GM23248 (cell line): ENCODE measurements at regions not wholly inside any gene's neighbourhood (a gene's known extent, or its start where the extent isn't known, plus 50 kb on each side); places are given as distances from the start of the nearest gene placed in this dataset.
A peak's percentile ranks its signal among the peaks of the same experiment; 100 is the strongest.

Experiments
- DNase-seq: peaks from one replicate; pipeline ENCODE4 v3.0.0-alpha.2; 2015
- H2AFZ ChIP-seq: fragments of 200-600 bp; sonication (generic); 2 replicates; pipeline ENCODE4 v1.6.1; 2016; ENCODE audit warnings: antibody characterized with exemption
- H3F3A ChIP-seq: fragments of 200-600 bp; sonication (generic); 2 replicates; pipeline ENCODE4 v1.6.1; 2016; ENCODE audit warnings: mild to moderate bottlenecking, antibody characterized with exemption, mixed run types; ENCODE audit not compliant: insufficient read depth
- H3K27ac ChIP-seq: fragments of 200-600 bp; sonication (generic); 2 replicates; pipeline ENCODE4 v1.5.1; 2016; ENCODE audit warnings: mild to moderate bottlenecking
- H3K27me3 ChIP-seq: fragments of 200-600 bp; sonication (generic); replicated peaks from 2 replicates; pipeline ENCODE4 v1.6.1; 2016; ENCODE audit warnings: mild to moderate bottlenecking; ENCODE audit not compliant: insufficient read depth
- H3K36me3 ChIP-seq: fragments of 200-600 bp; sonication (generic); 2 replicates; pipeline ENCODE4 v1.6.1; 2016; ENCODE audit warnings: low read depth, mild to moderate bottlenecking
- H3K4me1 ChIP-seq: fragments of 200-600 bp; sonication (generic); 2 replicates; pipeline ENCODE4 v1.6.1; 2016; ENCODE audit warnings: mild to moderate bottlenecking; ENCODE audit not compliant: insufficient read depth
- H3K4me2 ChIP-seq: fragments of 200-600 bp; sonication (generic); one replicate; pipeline ENCODE4 v1.6.1; 2016; ENCODE audit warnings: mild to moderate bottlenecking; ENCODE audit not compliant: unreplicated experiment
- H3K4me3 ChIP-seq: fragments of 200-600 bp; sonication (generic); 2 replicates; pipeline ENCODE4 v1.5.1; 2016; ENCODE audit warnings: mild to moderate bottlenecking
- H3K79me2 ChIP-seq: fragments of 200-600 bp; sonication (generic); 2 replicates; pipeline ENCODE4 v1.6.1; 2016; ENCODE audit warnings: mild to moderate bottlenecking; ENCODE audit not compliant: insufficient read depth
- H3K9ac ChIP-seq: fragments of 200-600 bp; sonication (generic); 2 replicates; pipeline ENCODE4 v1.6.1; 2016; ENCODE audit warnings: mild to moderate bottlenecking
- H3K9me2 ChIP-seq: fragments of 200-600 bp; sonication (generic); 2 replicates; pipeline ENCODE4 v1.6.1; 2016; ENCODE audit warnings: mixed run types, mild to moderate bottlenecking, moderate library complexity; ENCODE audit not compliant: insufficient read depth
- H3K9me3 ChIP-seq: fragments of 200-600 bp; sonication (generic); one replicate; pipeline ENCODE4 v1.6.1; 2017; ENCODE audit warnings: low read depth
- H4K20me1 ChIP-seq: fragments of 200-600 bp; sonication (generic); 2 replicates; pipeline ENCODE4 v1.6.0; 2016; ENCODE audit not compliant: insufficient read depth
- EZH2 ChIP-seq: fragments of 200-600 bp; sonication (generic); IDR thresholded peaks from 2 replicates; pipeline ENCODE4 v1.6.1; 2018; ENCODE audit warnings: antibody characterized with exemption, mild to moderate bottlenecking; ENCODE audit not compliant: insufficient read depth, poor library complexity, severe bottlenecking
- EZH2phosphoT487 ChIP-seq: fragments of 200-600 bp; sonication (generic); IDR thresholded peaks from 2 replicates; pipeline ENCODE4 v1.6.1; 2018; ENCODE audit warnings: antibody characterized with exemption, moderate library complexity, mild to moderate bottlenecking, low read depth; ENCODE audit not compliant: insufficient read depth
- WGBS, 2 experiments: methylation state at CpG; one replicate each; pipeline ENCODE4 v1.1.6; 2015 to 2017; ENCODE audit warnings: low lambda C conversion rate in 2 of 2, low coverage in 1 of 2; ENCODE audit errors: missing lambda C conversion rate in 2 of 2; 5-methylcytosine and 5-hydroxymethylcytosine counted together
- in situ Hi-C: fragments of 300-500 bp; cut with MboI; formaldehyde crosslinking; loops from 2 replicates; pipeline ENCODE4 v1.15.0; 2020

GRCh38 chr4:106422766-106423165 lies 54.2 kb upstream of the GIMD1 start:
- no peak for TF ChIP-seq EZH2phosphoT487
- TF ChIP-seq EZH2: no peak
- 28 to 33% methylated on average over 1 of the region's 1 CpG for WGBS, 2 experiments
- no peaks in the 10 kb centered on the region for H3K79me2 ChIP-seq
- H3K4me3 ChIP-seq: no peak overlapping the region
- no peak overlapping the region for H2AFZ ChIP-seq
- no peaks in the 10 kb centered on the region for H3K9me3 ChIP-seq
- H3K36me3 ChIP-seq: no peaks in the 10 kb centered on the region
- no peak overlapping the region for H3K27ac ChIP-seq
- H3F3A ChIP-seq: peaks cover 22% of the 10 kb centered on the region
- no peaks in the 10 kb centered on the region for H3K27me3 ChIP-seq
- peak; percentile 5 for DNase-seq
- no peak overlapping the region for H3K9ac ChIP-seq
- H3K4me2 ChIP-seq: no peak overlapping the region
- H3K9me2 ChIP-seq: no peaks in the 10 kb centered on the region
- in situ Hi-C loops: no loop called here
- H3K4me1 ChIP-seq: peaks cover 28% of the 10 kb centered on the region
- no peaks in the 10 kb centered on the region for H4K20me1 ChIP-seq

DNA sequence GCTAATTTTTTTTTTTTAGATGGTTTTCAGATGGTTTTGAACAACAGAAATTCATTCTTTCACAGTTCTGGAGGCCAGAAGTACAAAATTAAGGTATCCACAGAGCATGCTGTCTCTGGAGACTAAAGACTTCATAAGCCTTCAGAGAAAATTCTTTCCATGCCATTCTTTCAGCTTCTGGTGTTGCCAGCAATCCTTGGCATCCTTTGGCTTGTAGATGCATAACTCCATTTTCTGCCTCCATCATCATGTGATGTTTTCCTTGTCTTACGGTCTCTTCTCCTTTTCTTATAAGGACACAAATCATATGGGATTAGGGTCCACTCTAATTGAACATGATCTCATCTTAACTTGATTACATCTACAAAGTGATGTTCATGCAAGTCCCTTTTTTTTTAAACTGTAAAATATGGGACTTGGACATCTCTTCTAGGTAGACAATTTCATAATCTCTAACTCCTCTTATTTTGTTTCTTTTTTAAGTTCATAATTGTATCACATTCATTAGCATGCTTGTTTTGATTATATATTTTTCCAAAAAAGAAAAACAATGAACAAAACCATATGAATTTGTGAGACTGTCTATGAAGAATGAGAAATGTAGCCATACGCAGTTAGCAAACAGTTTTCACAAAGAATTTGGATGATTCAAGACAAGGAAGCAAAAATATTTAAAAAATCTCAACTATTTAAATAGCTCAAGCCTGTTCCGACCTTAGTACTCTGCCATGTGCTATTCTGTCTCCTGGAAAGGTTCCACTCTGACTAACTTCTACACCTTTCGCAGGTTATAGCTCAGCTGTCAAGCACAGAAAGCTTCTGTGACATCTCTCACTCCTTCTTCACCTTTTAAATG lies 53.1 kb upstream of the GIMD1 start:
- Histone ChIP-seq H3F3A (peaks cover 22% of the 10 kb centered on the region), H2AFZ (peak overlapping the region; percentile 61), H3K79me2 (no peaks in the 10 kb centered on the region), H3K4me2 (peak overlapping the region; percentile 75), H3K4me3 (peak overlapping the region; percentile 28; the same call in 1 of the 2 replicates), H3K4me1 (peaks cover 28% of the 10 kb centered on the region), H3K9ac (no peak overlapping the region), H3K9me3 (no peaks in the 10 kb centered on the region), H3K27me3 (no peaks in the 10 kb centered on the region), H4K20me1 (no peaks in the 10 kb centered on the region), H3K9me2 (no peaks in the 10 kb centered on the region), H3K27ac (peak overlapping the region; percentile 55), H3K36me3 (no peaks in the 10 kb centered on the region)
- in situ Hi-C loops: no loop called here
- TF ChIP-seq EZH2phosphoT487 (no peak), EZH2 (no peak)
- 25 to 29% methylated on average over 4 of the region's 4 CpGs for WGBS, 2 experiments
- peak; percentile 60 for DNase-seq

DNA sequence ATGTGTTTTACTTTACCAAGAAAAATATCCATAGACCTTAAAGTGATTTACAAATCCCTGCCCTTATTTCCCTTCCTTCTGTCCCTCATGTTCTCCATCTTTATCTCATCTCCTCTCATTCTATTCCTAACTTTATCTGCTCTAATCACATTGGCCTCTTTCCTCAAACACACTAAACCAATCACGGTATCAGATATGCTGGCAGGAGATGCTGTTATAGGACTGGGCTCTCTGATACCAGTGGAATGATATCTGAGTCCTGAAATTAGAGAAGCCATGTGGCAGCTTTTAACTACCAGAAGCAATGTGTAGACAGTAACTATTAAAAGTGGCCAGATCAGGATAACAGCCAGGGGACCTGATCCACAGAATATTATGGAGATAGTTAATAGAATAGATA lies 49.9 kb upstream of the GIMD1 start:
- TF ChIP-seq EZH2 (no peak), EZH2phosphoT487 (no peak)
- DNase-seq: no peak
- H3K27me3 ChIP-seq: no peaks in the 10 kb centered on the region
- peaks cover 22% of the 10 kb centered on the region for H3F3A ChIP-seq
- peak overlapping the region; percentile 10; the same call in 1 of the 2 replicates for H2AFZ ChIP-seq
- no peak overlapping the region for H3K4me3 ChIP-seq
- in situ Hi-C loops: no loop called here
- no peaks in the 10 kb centered on the region for H3K9me2 ChIP-seq
- no peak overlapping the region for H3K27ac ChIP-seq
- H3K9ac ChIP-seq: no peak overlapping the region
- H3K4me2 ChIP-seq: no peak overlapping the region
- no peaks in the 10 kb centered on the region for H3K9me3 ChIP-seq
- no peaks in the 10 kb centered on the region for H3K36me3 ChIP-seq
- H3K4me1 ChIP-seq: peaks cover 39% of the 10 kb centered on the region
- 57 to 63% methylated on average over 1 of the region's 1 CpG for WGBS, 2 experiments
- no peaks in the 10 kb centered on the region for H4K20me1 ChIP-seq
- H3K79me2 ChIP-seq: no peaks in the 10 kb centered on the region
